Heart left ventricle (tissue), 13 donors: ENCODE measurements at regions not wholly inside any gene's neighbourhood (a gene's known extent, or its start where the extent isn't known, plus 50 kb on each side); places are given as distances from the start of the nearest gene placed in this dataset.

Experiments
- POLR2A ChIP-seq, 2 donors: fragments of 450-650 bp; IDR thresholded peaks; one replicate each; pipeline ENCODE4 v1.6.1; 2017; ENCODE audit warnings: antibody characterized with exemption in 2 of 2, mild to moderate bottlenecking in 2 of 2, moderate library complexity in 2 of 2
- TF ChIP-seq, protein P1 (sequence below), 12 donors: fragments of 200-600 bp; sonication (generic) in 4 of 12; IDR thresholded peaks; one replicate each; pipeline versions ENCODE4 v1.5.0 to v1.8.0; 2018 to 2022; ENCODE audit warnings: antibody characterized with exemption in 12 of 12, mild to moderate bottlenecking in 5 of 12
- donor health status: ischemic (EF 13 %, LVEDD 7.1; RV severe dilation, severe dysfunction).
- donor health status: DM: no; HTN: yes; CAD: no.
- donor health status: DM: no; HTN: no; CAD: no.
- donor health status: ischemic (EF 25% LVEDD 6.9; RV normal size, moderate dysfunction).
- donor health status: ischemic (EF 25% LVEDD 5.7; RV mildly dilated, moderate dysfunction).
- donor health status: ischemic (EF 35%, LVEDD 5.7; RV mildly dilated, moderate dysfunction).
- donor health status: nonischemic (EF 11% LVEDD 7.7; RV severe dilation, severe dysfunction).
- donor health status: DM: yes; HTN: yes; CAD: no.
- donor health status: PGD.
- donor health status: ischemic (EF 29% LVEDD 5.4; RV normal size, mild dysfunction).
- donor health status: nonischemic (EF 23%, LVEDD 6.1; RV moderate dilation, normal function).

DNA sequence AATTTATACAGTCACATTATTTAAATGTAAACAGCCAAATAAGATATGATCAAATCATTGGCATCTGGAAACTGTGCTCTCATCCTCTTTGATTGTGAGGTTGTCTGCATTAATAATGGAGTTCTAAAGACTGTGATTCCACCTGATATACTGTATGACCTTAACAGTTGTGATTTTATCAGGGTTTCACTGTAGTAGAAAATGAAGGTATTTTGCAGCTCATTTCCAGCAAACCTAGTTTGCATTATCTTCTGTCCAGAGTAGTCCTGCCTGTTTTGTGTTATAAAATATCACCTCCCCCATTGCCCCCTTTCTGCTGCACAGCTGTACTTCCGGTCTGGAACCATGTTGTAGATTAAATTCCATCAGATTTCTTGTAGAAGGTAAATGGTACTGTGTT, 731.6 kb upstream of the FANCL start:
- TF ChIP-seq, protein P1, sequence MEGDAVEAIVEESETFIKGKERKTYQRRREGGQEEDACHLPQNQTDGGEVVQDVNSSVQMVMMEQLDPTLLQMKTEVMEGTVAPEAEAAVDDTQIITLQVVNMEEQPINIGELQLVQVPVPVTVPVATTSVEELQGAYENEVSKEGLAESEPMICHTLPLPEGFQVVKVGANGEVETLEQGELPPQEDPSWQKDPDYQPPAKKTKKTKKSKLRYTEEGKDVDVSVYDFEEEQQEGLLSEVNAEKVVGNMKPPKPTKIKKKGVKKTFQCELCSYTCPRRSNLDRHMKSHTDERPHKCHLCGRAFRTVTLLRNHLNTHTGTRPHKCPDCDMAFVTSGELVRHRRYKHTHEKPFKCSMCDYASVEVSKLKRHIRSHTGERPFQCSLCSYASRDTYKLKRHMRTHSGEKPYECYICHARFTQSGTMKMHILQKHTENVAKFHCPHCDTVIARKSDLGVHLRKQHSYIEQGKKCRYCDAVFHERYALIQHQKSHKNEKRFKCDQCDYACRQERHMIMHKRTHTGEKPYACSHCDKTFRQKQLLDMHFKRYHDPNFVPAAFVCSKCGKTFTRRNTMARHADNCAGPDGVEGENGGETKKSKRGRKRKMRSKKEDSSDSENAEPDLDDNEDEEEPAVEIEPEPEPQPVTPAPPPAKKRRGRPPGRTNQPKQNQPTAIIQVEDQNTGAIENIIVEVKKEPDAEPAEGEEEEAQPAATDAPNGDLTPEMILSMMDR (IDR thresholded peaks at IDR 0.05) = no peak
- TF ChIP-seq POLR2A (IDR thresholded peaks at IDR 0.05) = no peak
